CD14-positive monocyte (primary cell): ENCODE measurements at regions not wholly inside any gene's neighbourhood (a gene's known extent, or its start where the extent isn't known, plus 50 kb on each side); places are given as distances from the start of the nearest gene placed in this dataset.

Experiments
- DNase-seq, 3 donors: peaks; one replicate each; pipeline ENCODE4 v3.0.0-alpha.2; 2011 to 2022
- H2AFZ ChIP-seq: 2 replicates; pipeline ENCODE4 v1.6.0; 2012; ENCODE audit warnings: mild to moderate bottlenecking, low read depth, low read length, inconsistent platforms; ENCODE audit not compliant: insufficient read depth, poor library complexity, severe bottlenecking
- H3K27ac ChIP-seq, 2 donors: 1 replicate in 1 of 2; 2 replicates in 1 of 2; pipeline ENCODE4 v1.5.1; 2012 to 2013; ENCODE audit warnings: low read length in 2 of 2, control low read depth in 1 of 2, inconsistent platforms in 1 of 2, low read depth in 1 of 2, mild to moderate bottlenecking in 1 of 2
- H3K27me3 ChIP-seq, 2 donors: one replicate each; pipeline versions ENCODE4 v1.6.0 to v1.6.1; 2011 to 2013; ENCODE audit warnings: low read length in 2 of 2; ENCODE audit not compliant: control insufficient read depth in 2 of 2, insufficient read depth in 2 of 2
- H3K36me3 ChIP-seq, 2 donors: replicated peaks in 1 of 2; 1 replicate in 1 of 2; 2 replicates in 1 of 2; pipeline versions ENCODE4 v1.5.1 to v1.6.1; 2012 to 2013; ENCODE audit warnings: low read length in 2 of 2, control low read depth in 1 of 2, inconsistent platforms in 1 of 2, mild to moderate bottlenecking in 1 of 2; ENCODE audit not compliant: insufficient read depth in 2 of 2, control insufficient read depth in 1 of 2
- H3K4me1 ChIP-seq, 2 donors: 1 replicate in 1 of 2; 2 replicates in 1 of 2; pipeline versions ENCODE4 v1.5.1 to v1.6.1; 2012 to 2013; ENCODE audit warnings: low read length in 2 of 2, control low read depth in 1 of 2, inconsistent platforms in 1 of 2, mild to moderate bottlenecking in 1 of 2, moderate library complexity in 1 of 2; ENCODE audit not compliant: insufficient read depth in 2 of 2, control insufficient read depth in 1 of 2
- H3K4me2 ChIP-seq: replicated peaks from 2 replicates; pipeline ENCODE3; 2012; ENCODE audit warnings: low read length, moderate library complexity, mild to moderate bottlenecking; ENCODE audit not compliant: poor library complexity, severe bottlenecking; ENCODE audit errors: extremely low read depth
- H3K4me3 ChIP-seq, 3 experiments: fragments of 200-600 bp in 1 of 3; sonication (generic) in 1 of 3; replicated peaks in 1 of 3; 1 replicate in 2 of 3; 2 replicates in 1 of 3; pipeline ENCODE4 v1.5.1; 2011 to 2013; ENCODE audit warnings: low read length in 3 of 3, mild to moderate bottlenecking in 3 of 3, control low read depth in 2 of 3, low read depth in 2 of 3, inconsistent platforms in 1 of 3, moderate library complexity in 1 of 3
- H3K79me2 ChIP-seq: 2 replicates; pipeline ENCODE4 v1.6.0; 2012; ENCODE audit warnings: mild to moderate bottlenecking, control low read depth, inconsistent platforms, low read length, moderate library complexity; ENCODE audit not compliant: insufficient read depth
- H3K9ac ChIP-seq: 2 replicates; pipeline ENCODE4 v1.6.0; 2017; ENCODE audit warnings: low read length, mild to moderate bottlenecking; ENCODE audit not compliant: insufficient read depth, poor library complexity, severe bottlenecking
- H3K9me3 ChIP-seq, 2 donors: replicated peaks in 1 of 2; 1 replicate in 1 of 2; 2 replicates in 1 of 2; pipeline versions ENCODE4 v1.5.1 to v1.6.1; 2012 to 2013; ENCODE audit warnings: low read length in 2 of 2, control low read depth in 1 of 2; ENCODE audit not compliant: control insufficient read depth in 1 of 2, insufficient read depth in 1 of 2
- H4K20me1 ChIP-seq: 2 replicates; pipeline ENCODE4 v1.6.0; 2012; ENCODE audit warnings: mild to moderate bottlenecking, low read length, control low read depth, moderate library complexity; ENCODE audit not compliant: insufficient read depth
- H3K27ac Mint-ChIP-seq, 7 donors: one replicate each; pipeline ENCODE4 v1.8.0; 2020; ENCODE audit warnings: mild to moderate bottlenecking in 7 of 7, mixed read lengths in 7 of 7, moderate library complexity in 6 of 7, inconsistent platforms in 2 of 7
- H3K27me3 Mint-ChIP-seq, 3 donors: one replicate each; pipeline ENCODE4 v1.8.0; 2021 to 2022; ENCODE audit warnings: low read depth in 3 of 3, mild to moderate bottlenecking in 3 of 3, mixed read lengths in 3 of 3, moderate library complexity in 3 of 3, inconsistent platforms in 1 of 3
- H3K36me3 Mint-ChIP-seq, 2 donors: one replicate each; pipeline ENCODE4 v1.8.0; 2020; ENCODE audit warnings: mixed read lengths in 2 of 2, inconsistent platforms in 1 of 2, mild to moderate bottlenecking in 1 of 2
- H3K4me1 Mint-ChIP-seq: one replicate; pipeline ENCODE4 v1.8.0; 2020; ENCODE audit warnings: mild to moderate bottlenecking, mixed read lengths
- H3K4me3 Mint-ChIP-seq, 2 donors: one replicate each; pipeline ENCODE4 v1.8.0; 2020; ENCODE audit warnings: mild to moderate bottlenecking in 2 of 2, mixed read lengths in 2 of 2, moderate library complexity in 1 of 2
- H3K9me3 Mint-ChIP-seq, 7 donors: one replicate each; pipeline ENCODE4 v1.8.0; 2020 to 2022; ENCODE audit warnings: mixed read lengths in 7 of 7, mild to moderate bottlenecking in 6 of 7, moderate library complexity in 6 of 7, inconsistent platforms in 2 of 7
- WGBS: methylation state at CpG from one replicate; pipeline ENCODE4 v1.1.5; 2013; ENCODE audit warnings: missing lambda C conversion rate; ENCODE audit not compliant: insufficient coverage; 5-methylcytosine and 5-hydroxymethylcytosine counted together
- intact Hi-C, 2 donors: fragments of 100-400 bp; cut with micrococcal nuclease; formaldehyde crosslinking; loops; one replicate each; pipeline versions ENCODE4 v1.15.0 to v1.15.1; 2023
- TF ChIP-seq, protein P1 (sequence below): fragments of 200-600 bp; IDR thresholded peaks from one replicate; pipeline ENCODE4 v1.8.0; 2022; ENCODE audit warnings: antibody characterized with exemption, mild to moderate bottlenecking

DNA sequence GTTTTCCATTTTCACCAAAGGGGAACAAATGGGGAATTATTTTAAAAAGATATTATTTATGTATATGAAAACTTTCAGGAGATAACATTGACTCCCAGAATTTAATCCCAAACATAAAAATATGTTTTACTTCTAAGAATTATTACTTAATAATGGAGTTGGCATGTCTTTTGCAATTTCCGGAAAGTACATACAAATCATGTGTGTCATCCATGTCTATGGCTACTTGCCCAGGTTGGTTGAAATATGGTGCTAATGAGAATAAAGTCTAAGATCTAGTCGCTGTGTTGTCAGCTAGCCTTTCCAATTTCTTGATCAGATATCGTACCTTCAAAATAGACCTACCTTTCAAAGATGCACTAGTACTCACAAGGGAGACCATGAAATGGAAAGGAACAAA, 1003.2 kb upstream of the PCDH20 start:
- no peaks in the 10 kb centered on the region for H3K4me1 Mint-ChIP-seq
- H3K79me2 ChIP-seq: no peaks in the 10 kb centered on the region
- no peaks in the 10 kb centered on the region for H3K9me3 ChIP-seq
- H2AFZ ChIP-seq: no peak overlapping the region
- no peak overlapping the region for H3K27ac ChIP-seq
- no peak overlapping the region for H3K4me3 Mint-ChIP-seq
- no peak overlapping the region for H3K4me2 ChIP-seq
- no peaks in the 10 kb centered on the region for H3K27me3 Mint-ChIP-seq
- H3K4me1 ChIP-seq: no peaks in the 10 kb centered on the region
- H3K9me3 Mint-ChIP-seq: no peaks in the 10 kb centered on the region
- no peaks in the 10 kb centered on the region for H3K36me3 Mint-ChIP-seq
- H4K20me1 ChIP-seq: no peaks in the 10 kb centered on the region
- H3K27ac Mint-ChIP-seq: no peak overlapping the region
- no CpG with 5 or more reads among the region's 3 CpGs for WGBS
- H3K4me3 ChIP-seq: no peak overlapping the region
- intact Hi-C loops: no loop called here
- no peaks in the 10 kb centered on the region for H3K36me3 ChIP-seq
- TF ChIP-seq, protein P1, sequence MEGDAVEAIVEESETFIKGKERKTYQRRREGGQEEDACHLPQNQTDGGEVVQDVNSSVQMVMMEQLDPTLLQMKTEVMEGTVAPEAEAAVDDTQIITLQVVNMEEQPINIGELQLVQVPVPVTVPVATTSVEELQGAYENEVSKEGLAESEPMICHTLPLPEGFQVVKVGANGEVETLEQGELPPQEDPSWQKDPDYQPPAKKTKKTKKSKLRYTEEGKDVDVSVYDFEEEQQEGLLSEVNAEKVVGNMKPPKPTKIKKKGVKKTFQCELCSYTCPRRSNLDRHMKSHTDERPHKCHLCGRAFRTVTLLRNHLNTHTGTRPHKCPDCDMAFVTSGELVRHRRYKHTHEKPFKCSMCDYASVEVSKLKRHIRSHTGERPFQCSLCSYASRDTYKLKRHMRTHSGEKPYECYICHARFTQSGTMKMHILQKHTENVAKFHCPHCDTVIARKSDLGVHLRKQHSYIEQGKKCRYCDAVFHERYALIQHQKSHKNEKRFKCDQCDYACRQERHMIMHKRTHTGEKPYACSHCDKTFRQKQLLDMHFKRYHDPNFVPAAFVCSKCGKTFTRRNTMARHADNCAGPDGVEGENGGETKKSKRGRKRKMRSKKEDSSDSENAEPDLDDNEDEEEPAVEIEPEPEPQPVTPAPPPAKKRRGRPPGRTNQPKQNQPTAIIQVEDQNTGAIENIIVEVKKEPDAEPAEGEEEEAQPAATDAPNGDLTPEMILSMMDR: no peak
- no peaks in the 10 kb centered on the region for H3K27me3 ChIP-seq
- H3K9ac ChIP-seq: no peak overlapping the region
- DNase-seq: no peak

DNA sequence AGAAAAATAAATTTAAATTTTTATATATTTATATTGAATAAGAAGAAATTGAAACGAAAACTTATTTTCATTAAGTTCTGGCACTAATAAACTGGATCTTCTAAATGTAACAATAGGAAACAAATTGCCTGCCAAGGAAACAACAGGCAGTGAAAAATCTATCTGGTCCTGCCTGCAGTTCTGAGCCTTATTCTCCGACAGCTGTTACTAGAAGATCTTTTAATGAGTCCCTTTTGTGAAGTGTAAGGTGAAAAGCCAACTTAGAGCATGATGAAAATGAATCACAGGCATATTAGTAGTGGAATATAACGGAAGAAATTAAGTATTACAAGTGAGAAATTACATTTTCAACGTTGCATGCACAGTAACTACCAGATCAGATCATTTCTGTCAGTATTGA, 1002.7 kb upstream of the PCDH20 start:
- Histone ChIP-seq H3K9ac (no peak overlapping the region), H3K4me2 (no peak overlapping the region), H3K27me3 (no peaks in the 10 kb centered on the region), H3K79me2 (no peaks in the 10 kb centered on the region), H3K27ac (no peak overlapping the region), H4K20me1 (no peaks in the 10 kb centered on the region), H3K9me3 (no peaks in the 10 kb centered on the region), H2AFZ (no peak overlapping the region), H3K4me3 (no peak overlapping the region), H3K36me3 (no peaks in the 10 kb centered on the region), H3K4me1 (no peaks in the 10 kb centered on the region)
- H3K9me3 Mint-ChIP-seq: no peaks in the 10 kb centered on the region
- H3K27ac Mint-ChIP-seq: no peak overlapping the region
- no peaks in the 10 kb centered on the region for H3K4me1 Mint-ChIP-seq
- H3K4me3 Mint-ChIP-seq: no peak overlapping the region
- TF ChIP-seq, protein P1: no peak
- DNase-seq: no peak
- intact Hi-C loops: no loop called here
- H3K27me3 Mint-ChIP-seq: no peaks in the 10 kb centered on the region
- no CpG with 5 or more reads among the region's 4 CpGs for WGBS
- no peaks in the 10 kb centered on the region for H3K36me3 Mint-ChIP-seq
